ENCODE measurements at regions not wholly inside any gene's neighbourhood (a gene's known extent, or its start where the extent isn't known, plus 50 kb on each side); places are given as distances from the start of the nearest gene placed in this dataset.

GRCh38 chrX:121831601-121832000, 784.2 kb downstream of the GLUD2 start:
- no peak for TF ChIP-seq YY1 (IDR thresholded peaks at IDR 0.05; ENCODE audit: low read depth)
- TF ChIP-seq MAX (IDR thresholded peaks at IDR 0.05) = no peak
- no peak for TF ChIP-seq USF1 (IDR thresholded peaks at IDR 0.05)
- no peak for TF ChIP-seq EP300 (IDR thresholded peaks at IDR 0.05; ENCODE audit: borderline replicate concordance)
- TF ChIP-seq NFIC (IDR thresholded peaks at IDR 0.05) = no peak
- TF ChIP-seq CREB1 (IDR thresholded peaks at IDR 0.05; ENCODE audit: low read depth) = no peak
- no peak for TF ChIP-seq REST (IDR thresholded peaks at IDR 0.05; ENCODE audit: low read depth)
- no peak for TF ChIP-seq RAD21 (IDR thresholded peaks at IDR 0.05; ENCODE audit: low read depth)
- no peak for TF ChIP-seq TAF1 (IDR thresholded peaks at IDR 0.05; ENCODE audit: low read depth)
- no peak for TF ChIP-seq ZBTB7A (IDR thresholded peaks at IDR 0.05; ENCODE audit: low read depth)
